ENCODE measurements at regions not wholly inside any gene's neighbourhood (a gene's known extent, or its start where the extent isn't known, plus 50 kb on each side); places are given as distances from the start of the nearest gene placed in this dataset.

- H3K27ac ChIP-seq (ENCODE audit: insufficient read depth, low read length), result no peak overlapping the region
- dilution Hi-C loops (cut with HindIII; ENCODE audit: low sequenced_read_pairs, unreplicated experiment), result no loop called here
- no peak overlapping the region for H2BK5ac ChIP-seq (ENCODE audit: low read depth, low read length, poor library complexity, severe bottlenecking)
- no TSS peak for BruUV-seq (replicated peaks)
- H2AFZ ChIP-seq (replicated peaks; ENCODE audit: low read length, poor library complexity), result no peak overlapping the region
- ChIA-PET POLR2A (ENCODE audit: unreplicated experiment) (no interaction called here), CTCF (no interaction called here)
- H2AK9ac ChIP-seq (replicated peaks; ENCODE audit: low read depth, low read length, poor library complexity), result no peak overlapping the region
- no peak overlapping the region for H3K56ac ChIP-seq (ENCODE audit: extremely low read depth, insufficient read depth, low read length)
- H3K36me3 ChIP-seq (ENCODE audit: control insufficient read depth, insufficient read depth, low read length), result no peaks in the 10 kb centered on the region
- H3K4me2 ChIP-seq (ENCODE audit: low read depth, low read length), result no peak overlapping the region
- no peaks in the 10 kb centered on the region for H3K27me3 ChIP-seq (ENCODE audit: control insufficient read depth, insufficient read depth, low read length)
- no peaks in the 10 kb centered on the region for H4K20me1 ChIP-seq (ENCODE audit: insufficient read depth, low read length)
- in situ Hi-C loops (cut with MboI; ENCODE audit: low sequenced_read_pairs), result no loop called here
- no peaks in the 10 kb centered on the region for H3K4me1 ChIP-seq (ENCODE audit: control insufficient read depth, insufficient read depth, low read length)
- no peak overlapping the region for H2BK15ac ChIP-seq (ENCODE audit: low read depth, low read length)
- H2AK5ac ChIP-seq (ENCODE audit: low read depth, low read length), result no peak overlapping the region
- H3K9me3 ChIP-seq (ENCODE audit: control insufficient read depth, insufficient read depth, low read length), result no peaks in the 10 kb centered on the region
- TF ChIP-seq CHD1 (IDR thresholded peaks at IDR 0.05; ENCODE audit: low read depth, low read length), result no peak
- no peak for TF ChIP-seq BHLHE40 (IDR thresholded peaks at IDR 0.05; ENCODE audit: low read depth, low read length)
- no peak for TF ChIP-seq CEBPB (IDR thresholded peaks at IDR 0.05; ENCODE audit: low read depth, low read length)
- TF ChIP-seq RCOR1 (IDR thresholded peaks at IDR 0.05; ENCODE audit: insufficient replicate concordance, low read length), result no peak
- TF ChIP-seq, protein P1, sequence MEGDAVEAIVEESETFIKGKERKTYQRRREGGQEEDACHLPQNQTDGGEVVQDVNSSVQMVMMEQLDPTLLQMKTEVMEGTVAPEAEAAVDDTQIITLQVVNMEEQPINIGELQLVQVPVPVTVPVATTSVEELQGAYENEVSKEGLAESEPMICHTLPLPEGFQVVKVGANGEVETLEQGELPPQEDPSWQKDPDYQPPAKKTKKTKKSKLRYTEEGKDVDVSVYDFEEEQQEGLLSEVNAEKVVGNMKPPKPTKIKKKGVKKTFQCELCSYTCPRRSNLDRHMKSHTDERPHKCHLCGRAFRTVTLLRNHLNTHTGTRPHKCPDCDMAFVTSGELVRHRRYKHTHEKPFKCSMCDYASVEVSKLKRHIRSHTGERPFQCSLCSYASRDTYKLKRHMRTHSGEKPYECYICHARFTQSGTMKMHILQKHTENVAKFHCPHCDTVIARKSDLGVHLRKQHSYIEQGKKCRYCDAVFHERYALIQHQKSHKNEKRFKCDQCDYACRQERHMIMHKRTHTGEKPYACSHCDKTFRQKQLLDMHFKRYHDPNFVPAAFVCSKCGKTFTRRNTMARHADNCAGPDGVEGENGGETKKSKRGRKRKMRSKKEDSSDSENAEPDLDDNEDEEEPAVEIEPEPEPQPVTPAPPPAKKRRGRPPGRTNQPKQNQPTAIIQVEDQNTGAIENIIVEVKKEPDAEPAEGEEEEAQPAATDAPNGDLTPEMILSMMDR (conservative IDR thresholded peaks at IDR 0.05; ENCODE audit: low read depth, low read length), result no peak
- no peak for TF ChIP-seq POLR2A (IDR thresholded peaks at IDR 0.05; ENCODE audit: low read depth, low read length)
- no peak for TF ChIP-seq RAD21 (IDR thresholded peaks at IDR 0.05; ENCODE audit: low read length)
- no peak for TF ChIP-seq MXI1 (IDR thresholded peaks at IDR 0.05; ENCODE audit: borderline replicate concordance, low read depth, low read length)
- TF ChIP-seq ELK1 (IDR thresholded peaks at IDR 0.05; ENCODE audit: borderline replicate concordance, low read depth, low read length), result no peak
- TF ChIP-seq MAZ (IDR thresholded peaks at IDR 0.05; ENCODE audit: borderline replicate concordance, low read depth, low read length), result no peak
- TF ChIP-seq SMC3 (IDR thresholded peaks at IDR 0.05; ENCODE audit: low read depth, low read length), result no peak
- no peaks in the 10 kb centered on the region for H3K79me1 ChIP-seq (ENCODE audit: low read depth in 1 of 2, low read length in 2 of 2)
- H4K5ac ChIP-seq (ENCODE audit: low read depth, low read length), result no peak overlapping the region
- no peak overlapping the region for H3K9ac ChIP-seq (ENCODE audit: low read depth, low read length)
- no peak overlapping the region for H4K91ac ChIP-seq (ENCODE audit: insufficient read depth, low read depth, low read length)
- intact Hi-C loops (cut with micrococcal nuclease), result no loop called here
- H3K9me1 ChIP-seq (ENCODE audit: insufficient read depth, low read length), result no peaks in the 10 kb centered on the region
- no peak overlapping the region for H4K8ac ChIP-seq (ENCODE audit: low read depth in 2 of 2, low read length in 2 of 2)
- no CpG with 5 or more reads among the region's 4 CpGs for WGBS, 2 experiments (ENCODE audit: extremely low coverage in 2 of 2, insufficient read length in 1 of 2)
- H3K4me3 ChIP-seq (ENCODE audit: insufficient read depth, low read depth, low read length), result no peak overlapping the region
- H3K4ac ChIP-seq (ENCODE audit: low read depth, low read length), result no peak overlapping the region
- H3K18ac ChIP-seq (ENCODE audit: low read depth, low read length), result no peak overlapping the region
- no peak for ATAC-seq (ENCODE audit: low read depth)
- no peak for DNase-seq
- H3K14ac ChIP-seq (replicated peaks; ENCODE audit: low read depth, low read length), result no peak overlapping the region
- H2BK20ac ChIP-seq (ENCODE audit: low read depth, low read length), result no peak overlapping the region
- no peak overlapping the region for H2BK120ac ChIP-seq (ENCODE audit: low read depth, low read length)
- no peak overlapping the region for H3K23ac ChIP-seq (ENCODE audit: low read depth, low read length)
Measured at GRCh38 chr2:181142514-181142913, 162.1 kb downstream of the UBE2E3 start.
